AG09309 (cell line): ENCODE measurements at regions not wholly inside any gene's neighbourhood (a gene's known extent, or its start where the extent isn't known, plus 50 kb on each side); places are given as distances from the start of the nearest gene placed in this dataset.
"Not testable (repeated sequence)": the region's sequence is repeated elsewhere in the genome, so short reads cannot be mapped to it uniquely, and the experiment has no call there.

Experiments used
- DNase-seq: peaks from one replicate; pipeline ENCODE4 v3.0.0-alpha.2; 2010; ENCODE audit warnings: low read depth
- H3K4me3 ChIP-seq: 2 replicates; pipeline ENCODE4 v1.5.1; 2011; ENCODE audit warnings: mild to moderate bottlenecking, low read depth, low read length, moderate library complexity; ENCODE audit not compliant: control insufficient read depth
- TF ChIP-seq, protein P1 (sequence below): IDR thresholded peaks from 2 replicates; pipeline ENCODE4 v1.5.1; 2011; ENCODE audit warnings: mild to moderate bottlenecking, low read depth, low read length, inconsistent platforms; ENCODE audit not compliant: insufficient read depth, control insufficient read depth; ENCODE audit errors: missing control alignments

DNA sequence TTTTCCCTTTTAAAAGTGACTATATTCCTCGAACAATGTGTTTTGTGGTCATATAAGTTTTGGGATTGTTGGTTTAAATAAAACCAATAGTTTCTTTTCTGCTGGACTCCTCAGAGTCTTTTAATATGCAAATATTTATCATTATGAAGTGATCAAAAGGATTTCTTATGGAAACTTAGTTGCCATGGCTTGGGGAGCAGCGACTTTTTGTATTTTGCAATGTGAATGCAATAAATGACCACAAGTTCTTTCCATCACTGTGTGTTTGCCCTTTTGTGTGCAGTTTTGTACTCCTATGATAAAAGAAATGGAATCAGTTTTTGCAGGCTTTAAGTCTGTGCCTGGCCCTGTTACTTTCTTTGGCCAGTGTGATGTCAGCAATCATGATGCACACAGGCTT, 68.5 kb upstream of the NUDT6 start:
- TF ChIP-seq, protein P1, sequence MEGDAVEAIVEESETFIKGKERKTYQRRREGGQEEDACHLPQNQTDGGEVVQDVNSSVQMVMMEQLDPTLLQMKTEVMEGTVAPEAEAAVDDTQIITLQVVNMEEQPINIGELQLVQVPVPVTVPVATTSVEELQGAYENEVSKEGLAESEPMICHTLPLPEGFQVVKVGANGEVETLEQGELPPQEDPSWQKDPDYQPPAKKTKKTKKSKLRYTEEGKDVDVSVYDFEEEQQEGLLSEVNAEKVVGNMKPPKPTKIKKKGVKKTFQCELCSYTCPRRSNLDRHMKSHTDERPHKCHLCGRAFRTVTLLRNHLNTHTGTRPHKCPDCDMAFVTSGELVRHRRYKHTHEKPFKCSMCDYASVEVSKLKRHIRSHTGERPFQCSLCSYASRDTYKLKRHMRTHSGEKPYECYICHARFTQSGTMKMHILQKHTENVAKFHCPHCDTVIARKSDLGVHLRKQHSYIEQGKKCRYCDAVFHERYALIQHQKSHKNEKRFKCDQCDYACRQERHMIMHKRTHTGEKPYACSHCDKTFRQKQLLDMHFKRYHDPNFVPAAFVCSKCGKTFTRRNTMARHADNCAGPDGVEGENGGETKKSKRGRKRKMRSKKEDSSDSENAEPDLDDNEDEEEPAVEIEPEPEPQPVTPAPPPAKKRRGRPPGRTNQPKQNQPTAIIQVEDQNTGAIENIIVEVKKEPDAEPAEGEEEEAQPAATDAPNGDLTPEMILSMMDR, result no peak
- no peak for DNase-seq
- no peak overlapping the region for H3K4me3 ChIP-seq

- TF ChIP-seq, protein P1, result no peak
- no peak overlapping the region for H3K4me3 ChIP-seq
- peak; percentile 8 for DNase-seq
These were observed 69.7 kb upstream of the NUDT6 start for GRCh38 chr4:122992057-122992456.

GRCh38 chr4:122992641-122993040, 70.2 kb upstream of the NUDT6 start:
- no peak for DNase-seq
- no peak overlapping the region for H3K4me3 ChIP-seq
- TF ChIP-seq, protein P1, result no peak

GRCh38 chr4:122996350-122996749, 74.0 kb upstream of the NUDT6 start:
- DNase-seq, result no peak

DNA sequence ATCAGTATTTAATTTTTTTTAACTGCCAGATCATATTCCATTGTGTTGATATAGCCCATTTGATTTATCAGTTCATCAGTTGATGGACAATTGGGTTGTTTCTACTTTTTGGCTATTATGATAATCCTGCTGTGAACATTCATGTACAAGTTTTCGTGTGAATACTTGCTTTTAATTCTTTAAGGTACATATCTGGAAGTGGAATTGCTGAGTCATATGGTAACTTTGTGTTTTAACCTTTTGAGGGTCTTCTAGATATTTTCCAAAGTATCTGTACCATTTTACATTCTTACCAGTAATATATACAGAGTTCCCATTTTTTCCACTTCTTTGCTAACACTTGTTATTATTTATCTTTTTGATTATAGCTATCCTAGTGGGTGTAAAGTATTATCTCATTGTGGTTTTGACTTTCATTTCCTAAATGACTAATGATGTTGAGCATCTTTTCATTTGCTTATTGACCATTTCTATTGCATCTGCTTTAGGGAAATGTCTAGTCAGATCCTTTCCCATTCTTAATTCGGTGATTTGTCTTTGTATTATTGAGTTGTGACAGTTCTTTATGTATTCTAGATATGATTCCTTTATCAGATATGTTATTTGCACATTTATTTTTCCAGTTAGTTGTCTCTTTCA, 75.2 kb upstream of the NUDT6 start:
- DNase-seq, result no peak
- no peak overlapping the region for H3K4me3 ChIP-seq
- TF ChIP-seq, protein P1, result no peak

More at GRCh38 chr4:122996350-122996749, 74.0 kb upstream of the NUDT6 start:
- TF ChIP-seq, protein P1, result no peak
- no peak overlapping the region for H3K4me3 ChIP-seq

GRCh38 chr4:123004079-123004478, 81.7 kb upstream of the NUDT6 start:
- H3K4me3 ChIP-seq, DNase-seq: not testable (repeated sequence)

DNA sequence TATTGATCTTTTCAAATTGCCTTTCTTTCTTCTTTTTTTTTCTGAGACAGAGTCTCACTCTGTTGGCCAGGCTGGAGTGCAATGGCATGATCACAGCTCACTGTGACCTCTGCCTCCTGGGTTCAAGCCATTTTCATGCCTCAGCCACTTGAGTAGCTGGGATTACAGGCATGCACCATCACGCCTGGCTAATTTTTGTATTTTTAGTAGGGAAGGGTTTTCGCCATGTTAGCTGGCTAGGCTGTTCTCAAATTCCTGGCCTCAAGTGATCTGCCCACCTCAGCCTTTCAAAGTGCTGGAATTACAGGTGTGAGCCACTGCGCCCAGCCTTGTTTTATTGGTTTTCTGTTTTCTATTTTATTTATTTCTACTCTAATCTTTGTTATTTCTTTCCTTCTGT, 82.7 kb upstream of the NUDT6 start:
- not testable (repeated sequence) for DNase-seq, H3K4me3 ChIP-seq

- TF ChIP-seq, protein P1, result no peak
- DNase-seq, result no peak
- H3K4me3 ChIP-seq, result no peak overlapping the region
These were observed 85.3 kb upstream of the NUDT6 start for GRCh38 chr4:123007679-123008078.

GRCh38 chr4:123012416-123012815, 90.0 kb upstream of the NUDT6 start:
- not testable (repeated sequence) for H3K4me3 ChIP-seq, DNase-seq
